OCI-LY3 (cell line): ENCODE measurements at regions not wholly inside any gene's neighbourhood (a gene's known extent, or its start where the extent isn't known, plus 50 kb on each side); places are given as distances from the start of the nearest gene placed in this dataset.

Experiments used
- H2AFZ ChIP-seq: fragments of 200-600, 300-600 bp; shearing (Covaris generic); 2 replicates; pipeline ENCODE4 v1.6.0; 2014; ENCODE audit warnings: antibody characterized with exemption, low read depth, low read length
- H3K27ac ChIP-seq: fragments of 200-600, 300-600 bp; sonication (generic); 2 replicates; pipeline ENCODE4 v1.5.1; 2014; ENCODE audit warnings: mild to moderate bottlenecking, low read length, moderate library complexity, mixed read lengths
- H3K27me3 ChIP-seq: fragments of 200-600, 300-600 bp; sonication (generic); 2 replicates; pipeline ENCODE4 v1.6.1; 2014; ENCODE audit warnings: low read depth, low read length, mixed read lengths
- H3K36me3 ChIP-seq: fragments of 200-600, 300-600 bp; sonication (generic); replicated peaks from 2 replicates; pipeline ENCODE3; 2014; ENCODE audit warnings: low read depth, low read length, mixed read lengths
- H3K4me1 ChIP-seq: fragments of 300-600, 200-600 bp; sonication (generic); 2 replicates; pipeline ENCODE4 v1.6.1; 2014; ENCODE audit warnings: low read length, mixed read lengths
- H3K4me2 ChIP-seq: fragments of 200-600, 300-600 bp; sonication (generic); 2 replicates; pipeline ENCODE4 v1.6.1; 2014; ENCODE audit warnings: low read length, mixed read lengths
- H3K4me3 ChIP-seq: fragments of 300-600, 200-600 bp; sonication (generic); 2 replicates; pipeline ENCODE4 v1.5.1; 2014; ENCODE audit warnings: antibody characterized with exemption, mild to moderate bottlenecking, low read length, moderate library complexity
- H3K79me2 ChIP-seq: fragments of 300-600, 200-600 bp; shearing (Covaris generic); 2 replicates; pipeline ENCODE4 v1.6.1; 2014; ENCODE audit warnings: mild to moderate bottlenecking, low read length, mixed read lengths
- H3K9ac ChIP-seq: fragments of 300-600, 200-600 bp; shearing (Covaris generic); 2 replicates; pipeline ENCODE4 v1.6.0; 2014; ENCODE audit warnings: mild to moderate bottlenecking, low read length, moderate library complexity
- H3K9me3 ChIP-seq: fragments of 200-600, 300-600 bp; shearing (Covaris generic); 2 replicates; pipeline ENCODE4 v1.6.1; 2014; ENCODE audit warnings: low read length, mixed read lengths; ENCODE audit not compliant: insufficient read depth
- H4K20me1 ChIP-seq: fragments of 200-600, 300-600 bp; sonication (generic); 2 replicates; pipeline ENCODE4 v1.6.1; 2016; ENCODE audit warnings: low read length, mixed read lengths; ENCODE audit not compliant: insufficient read depth
- CTCF ChIP-seq: fragments of 200-600, 300-600 bp; sonication (generic); IDR thresholded peaks from 2 replicates; pipeline ENCODE4 v1.5.1; 2014; ENCODE audit warnings: antibody characterized with exemption, low read length, low read depth
- EZH2phosphoT487 ChIP-seq: fragments of 200-600 bp; shearing (Covaris generic); IDR thresholded peaks from 2 replicates; pipeline ENCODE4 v1.6.1; 2018; ENCODE audit warnings: antibody characterized with exemption, mixed run types, low read depth

GRCh38 chr4:173450281-173450680, 51.4 kb upstream of the SCRG1 start:
- H3K4me1 ChIP-seq = peaks cover 7% of the 10 kb centered on the region
- no peaks in the 10 kb centered on the region for H3K27me3 ChIP-seq
- no peak overlapping the region for H3K4me2 ChIP-seq
- no peak overlapping the region for H3K27ac ChIP-seq
- no peak overlapping the region for H2AFZ ChIP-seq
- no peaks in the 10 kb centered on the region for H4K20me1 ChIP-seq
- TF ChIP-seq EZH2phosphoT487 (no peak), CTCF (no peak)
- H3K79me2 ChIP-seq = no peaks in the 10 kb centered on the region
- no peak overlapping the region for H3K4me3 ChIP-seq
- no peaks in the 10 kb centered on the region for H3K9me3 ChIP-seq
- no peaks in the 10 kb centered on the region for H3K36me3 ChIP-seq
- H3K9ac ChIP-seq = no peak overlapping the region

GRCh38 chr4:173449380-173449717, 50.4 kb upstream of the SCRG1 start:
- Histone ChIP-seq H3K27ac (no peak overlapping the region), H3K27me3 (no peaks in the 10 kb centered on the region), H3K36me3 (no peaks in the 10 kb centered on the region), H3K4me1 (peaks cover 7% of the 10 kb centered on the region), H3K79me2 (no peaks in the 10 kb centered on the region), H3K9ac (no peak overlapping the region), H3K4me3 (no peak overlapping the region), H3K4me2 (0 out of 2 replicates have a peak overlapping the region, but pooled peaks have one; percentile 35), H2AFZ (no peak overlapping the region), H4K20me1 (no peaks in the 10 kb centered on the region), H3K9me3 (no peaks in the 10 kb centered on the region)
- TF ChIP-seq CTCF = no peak
- no peak for TF ChIP-seq EZH2phosphoT487

GRCh38 chr4:173448608-173449379, 49.9 kb upstream of the SCRG1 start:
- Histone ChIP-seq H3K4me2 (peak overlapping the region; percentile 35), H3K4me1 (peaks cover 7% of the 10 kb centered on the region), H3K27me3 (no peaks in the 10 kb centered on the region), H2AFZ (no peak overlapping the region), H3K36me3 (no peaks in the 10 kb centered on the region), H3K9ac (no peak overlapping the region), H4K20me1 (no peaks in the 10 kb centered on the region), H3K9me3 (no peaks in the 10 kb centered on the region), H3K79me2 (no peaks in the 10 kb centered on the region), H3K27ac (no peak overlapping the region), H3K4me3 (no peak overlapping the region)
- TF ChIP-seq EZH2phosphoT487 = no peak
